H1 (cell line): ENCODE measurements at regions not wholly inside any gene's neighbourhood (a gene's known extent, or its start where the extent isn't known, plus 50 kb on each side); places are given as distances from the start of the nearest gene placed in this dataset.

Source experiments
- CTCF ChIA-PET: fragments of 300-600 bp; sonication (Branson Sonifier 250); formaldehyde crosslinking; loops from one replicate; lab custom pipeline; 2021; ENCODE audit not compliant: partially characterized antibody; lab: Charles Lee
- POLR2A ChIA-PET: fragments of 300-600 bp; sonication (Branson Sonifier 250); formaldehyde crosslinking; loops from one replicate; lab custom pipeline; 2021; ENCODE audit warnings: inconsistent platforms; ENCODE audit not compliant: partially characterized antibody; lab: Charles Lee
- DNase-seq, 2 experiments: peaks; one replicate each; pipeline versions ENCODE4 v3.0.0 to v3.0.0-alpha.2; 2010 to 2022; ENCODE audit warnings: low spot score in 2 of 2, low read depth in 1 of 2, mixed read lengths in 1 of 2
- FAIRE-seq: peaks from 2 replicates; lab custom pipeline; 2011; peaks lifted over from hg19 to GRCh38; lab: Jason Lieb, UNC
- H2AFZ ChIP-seq: 2 replicates; pipeline ENCODE4 v1.8.1; 2012; ENCODE audit warnings: low read length, inconsistent platforms
- H2AK5ac ChIP-seq: 2 replicates; pipeline ENCODE4 v1.6.1; 2013; ENCODE audit warnings: low read depth, low read length
- H2BK120ac ChIP-seq: replicated peaks from 2 replicates; pipeline ENCODE3; 2013; ENCODE audit warnings: low read depth, low read length, inconsistent platforms
- H2BK12ac ChIP-seq: 2 replicates; pipeline ENCODE4 v1.6.1; 2013; ENCODE audit warnings: low read depth, low read length
- H2BK15ac ChIP-seq: 2 replicates; pipeline ENCODE4 v1.6.1; 2013; ENCODE audit warnings: low read length
- H2BK20ac ChIP-seq: 2 replicates; pipeline ENCODE4 v1.6.1; 2013; ENCODE audit warnings: low read length
- H2BK5ac ChIP-seq: 2 replicates; pipeline ENCODE4 v1.6.1; 2013; ENCODE audit warnings: low read depth, low read length
- H3K14ac ChIP-seq: 2 replicates; pipeline ENCODE4 v1.6.1; 2013; ENCODE audit warnings: inconsistent platforms; ENCODE audit not compliant: insufficient read length
- H3K18ac ChIP-seq: 2 replicates; pipeline ENCODE4 v1.6.1; 2013; ENCODE audit warnings: low read length; ENCODE audit errors: extremely low read depth
- H3K23ac ChIP-seq: 2 replicates; pipeline ENCODE4 v1.6.1; 2013; ENCODE audit warnings: inconsistent platforms; ENCODE audit not compliant: insufficient read length
- H3K23me2 ChIP-seq: 2 replicates; pipeline ENCODE4 v1.6.1; 2013; ENCODE audit warnings: low read depth, low read length
- H3K27ac ChIP-seq: 2 replicates; pipeline ENCODE4 v1.6.1; 2011; ENCODE audit warnings: low read depth, low read length, inconsistent platforms
- H3K27me3 ChIP-seq, 4 experiments: replicated peaks in 1 of 4; 1 replicate in 1 of 4; 2 replicates in 3 of 4; pipeline versions ENCODE4 v1.6.1 to v1.8.1; 2011 to 2013; ENCODE audit warnings: low read length in 3 of 4, mild to moderate bottlenecking in 3 of 4, inconsistent platforms in 2 of 4, mixed read lengths in 2 of 4, moderate library complexity in 1 of 4; ENCODE audit not compliant: control insufficient read depth in 3 of 4, insufficient read depth in 3 of 4; ENCODE audit errors: extremely low read depth in 1 of 4
- H3K36me3 ChIP-seq, 4 experiments: 2 replicates each; pipeline versions ENCODE4 v1.6.1 to v1.8.1; 2011 to 2013; ENCODE audit warnings: mild to moderate bottlenecking in 4 of 4, low read length in 3 of 4, moderate library complexity in 2 of 4, control low read depth in 1 of 4, inconsistent platforms in 1 of 4; ENCODE audit not compliant: insufficient read depth in 4 of 4, control insufficient read depth in 2 of 4
- H3K4ac ChIP-seq: replicated peaks from 2 replicates; pipeline ENCODE3; 2013; ENCODE audit warnings: low read length, low read depth, mixed read lengths, inconsistent platforms; ENCODE audit not compliant: insufficient read length
- H3K4me1 ChIP-seq, 4 experiments: replicated peaks in 1 of 4; 1 replicate in 1 of 4; 2 replicates in 3 of 4; pipeline versions ENCODE4 v1.6.1 to v1.8.1; 2011 to 2013; ENCODE audit warnings: low read length in 3 of 4, inconsistent platforms in 2 of 4, mixed read lengths in 1 of 4; ENCODE audit not compliant: insufficient read depth in 4 of 4, control insufficient read depth in 3 of 4
- H3K4me2 ChIP-seq, 2 experiments: 2 replicates each; pipeline versions ENCODE4 v1.6.1 to v1.8.1; 2011 to 2013; ENCODE audit warnings: low read depth in 2 of 2, low read length in 2 of 2, control low read depth in 1 of 2, inconsistent platforms in 1 of 2, mild to moderate bottlenecking in 1 of 2; ENCODE audit not compliant: insufficient read depth in 1 of 2
- H3K4me3 ChIP-seq, 4 experiments: fragments of 200-600, 300-600 bp in 1 of 4; sonication (generic), shearing (Covaris generic), sonication (Bioruptor Twin) in 1 of 4; 2 replicates each; pipeline versions ENCODE4 v1.5.1 to v1.8.1; 2011 to 2016; ENCODE audit warnings: low read length in 4 of 4, low read depth in 3 of 4, control low read depth in 2 of 4, inconsistent platforms in 2 of 4, mild to moderate bottlenecking in 2 of 4, mixed read lengths in 1 of 4, moderate library complexity in 1 of 4; ENCODE audit not compliant: insufficient read depth in 2 of 4; ENCODE audit errors: extremely low read depth in 1 of 4
- H3K56ac ChIP-seq: replicated peaks from 2 replicates; pipeline ENCODE3; 2013; ENCODE audit warnings: low read depth, mild to moderate bottlenecking, mixed read lengths, low read length, inconsistent platforms; ENCODE audit not compliant: insufficient read length
- H3K79me1 ChIP-seq: 2 replicates; pipeline ENCODE4 v1.6.1; 2013; ENCODE audit warnings: low read depth, low read length, control low read depth
- H3K79me2 ChIP-seq, 2 experiments: 2 replicates each; pipeline versions ENCODE4 v1.6.1 to v1.8.1; 2012 to 2013; ENCODE audit warnings: low read length in 2 of 2, mild to moderate bottlenecking in 2 of 2, inconsistent platforms in 1 of 2; ENCODE audit not compliant: insufficient read depth in 2 of 2, control insufficient read depth in 1 of 2
- H3K9ac ChIP-seq, 4 experiments: replicated peaks in 1 of 4; 1 replicate in 1 of 4; 2 replicates in 3 of 4; pipeline versions ENCODE4 v1.6.1 to v1.8.1; 2011 to 2013; ENCODE audit warnings: low read depth in 3 of 4, low read length in 3 of 4, control low read depth in 2 of 4, mild to moderate bottlenecking in 2 of 4, moderate library complexity in 2 of 4, inconsistent platforms in 1 of 4; ENCODE audit errors: extremely low read depth in 1 of 4
- H3K9me3 ChIP-seq, 2 experiments: 2 replicates each; pipeline versions ENCODE4 v1.6.1 to v1.8.1; 2012 to 2013; ENCODE audit warnings: mild to moderate bottlenecking in 2 of 2, moderate library complexity in 2 of 2, control low read depth in 1 of 2, inconsistent platforms in 1 of 2, low read depth in 1 of 2, low read length in 1 of 2, mixed read lengths in 1 of 2; ENCODE audit not compliant: insufficient read depth in 2 of 2
- H4K20me1 ChIP-seq, 2 experiments: replicated peaks in 1 of 2; 2 replicates each; pipeline versions ENCODE3 to v1.8.1; 2011 to 2013; ENCODE audit warnings: inconsistent platforms in 2 of 2, low read length in 2 of 2, mild to moderate bottlenecking in 1 of 2; ENCODE audit not compliant: insufficient read depth in 2 of 2, control insufficient read depth in 1 of 2
- H4K5ac ChIP-seq: 2 replicates; pipeline ENCODE4 v1.6.1; 2013; ENCODE audit warnings: low read length, low read depth, mixed read lengths, inconsistent platforms; ENCODE audit not compliant: insufficient read length
- H4K8ac ChIP-seq: 2 replicates; pipeline ENCODE4 v1.8.0; 2013; ENCODE audit warnings: mild to moderate bottlenecking, moderate library complexity, low read length, inconsistent platforms; ENCODE audit not compliant: insufficient read depth; ENCODE audit errors: extremely low read depth
- H4K91ac ChIP-seq: replicated peaks from 2 replicates; pipeline ENCODE3; 2013; ENCODE audit warnings: low read length, mixed read lengths, inconsistent platforms; ENCODE audit not compliant: insufficient read length
- MAX ChIP-seq: IDR thresholded peaks from 2 replicates; pipeline ENCODE4 v1.6.1; 2012; ENCODE audit warnings: inconsistent platforms
- TAF7 ChIP-seq: optimal IDR thresholded peaks from 2 replicates; pipeline ENCODE3; 2011; ENCODE audit warnings: low read depth, mild to moderate bottlenecking, inconsistent platforms, low read length, moderate library complexity, borderline replicate concordance
- WGBS, 2 experiments: shearing (Covaris generic) in 1 of 2; methylation state at CpG; one replicate each; pipeline versions ENCODE4 v1.1.6 to v1.1.7; 2013 to 2015; ENCODE audit warnings: low lambda C conversion rate in 2 of 2, mixed read lengths in 2 of 2, inconsistent platforms in 1 of 2, low coverage in 1 of 2, missing lambda C conversion rate in 1 of 2; ENCODE audit not compliant: insufficient replicate concordance in 2 of 2, insufficient coverage in 1 of 2, insufficient read length in 1 of 2; ENCODE audit errors: extremely low coverage in 1 of 2, missing lambda C conversion rate in 1 of 2; 5-methylcytosine and 5-hydroxymethylcytosine counted together
- TF ChIP-seq, protein P1 (sequence below): IDR thresholded peaks from 2 replicates; pipeline ENCODE4 v1.6.1; 2011; ENCODE audit warnings: low read depth, mild to moderate bottlenecking, low read length; ENCODE audit not compliant: insufficient read depth

- H3K4me2 ChIP-seq, result no peak overlapping the region
- no peaks in the 10 kb centered on the region for H3K27me3 ChIP-seq
- FAIRE-seq, result peak; percentile 80
- H2BK12ac ChIP-seq, result no peak overlapping the region
- H2BK5ac ChIP-seq, result no peak overlapping the region
- H2BK120ac ChIP-seq, result no peak overlapping the region
- H3K4ac ChIP-seq, result no peak overlapping the region
- no peaks in the 10 kb centered on the region for H3K79me2 ChIP-seq
- H3K56ac ChIP-seq, result no peak overlapping the region
- no peaks in the 10 kb centered on the region for H4K20me1 ChIP-seq
- H3K23me2 ChIP-seq, result no peaks in the 10 kb centered on the region
- H3K27ac ChIP-seq, result no peak overlapping the region
- DNase-seq, result peak; percentile 36 to 83
- no peak overlapping the region for H2BK15ac ChIP-seq
- H3K18ac ChIP-seq, result no peak overlapping the region; the same call in 1 of the 2 replicates
- ChIA-PET CTCF (interaction anchor here (0.6 to 3.6 kb wide), 63 partner anchors 9 to 781 kb away, joined by 3 to 42 read pairs (median 5); no protein-coding TSS in a partner anchor), POLR2A (no interaction called here)
- no peaks in the 10 kb centered on the region; a peak in 1 of 4 replicates for H3K9me3 ChIP-seq
- no peak overlapping the region for H3K14ac ChIP-seq
- H3K79me1 ChIP-seq, result no peaks in the 10 kb centered on the region
- H3K23ac ChIP-seq, result no peak overlapping the region
- H4K91ac ChIP-seq, result no peak overlapping the region
- H3K36me3 ChIP-seq, result no peaks in the 10 kb centered on the region
- H2BK20ac ChIP-seq, result no peak overlapping the region
- H3K4me1 ChIP-seq, result no peaks in the 10 kb centered on the region
- H3K4me3 ChIP-seq, result no peak overlapping the region
- H3K9ac ChIP-seq, result no peak overlapping the region
- H4K8ac ChIP-seq, result no peak overlapping the region
- H4K5ac ChIP-seq, result no peak overlapping the region
- 24% methylated on average over 13 of the region's 13 CpGs; no CpG with 5 or more reads in 1 of the 2 experiments for WGBS, 2 experiments
- no peak overlapping the region for H2AK5ac ChIP-seq
- no peak overlapping the region for H2AFZ ChIP-seq
- TF ChIP-seq, protein P1, sequence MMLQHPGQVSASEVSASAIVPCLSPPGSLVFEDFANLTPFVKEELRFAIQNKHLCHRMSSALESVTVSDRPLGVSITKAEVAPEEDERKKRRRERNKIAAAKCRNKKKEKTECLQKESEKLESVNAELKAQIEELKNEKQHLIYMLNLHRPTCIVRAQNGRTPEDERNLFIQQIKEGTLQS, result no peak
- TF ChIP-seq TAF7, result no peak
- TF ChIP-seq MAX, result no peak
Observed at GRCh38 chr5:38193015-38193581, 65.3 kb upstream of the EGFLAM start.
